Ovary (tissue), 7 donors: ENCODE measurements at regions not wholly inside any gene's neighbourhood (a gene's known extent, or its start where the extent isn't known, plus 50 kb on each side); places are given as distances from the start of the nearest gene placed in this dataset.

Experiments used
- DNase-seq, 5 donors: peaks; one replicate each; pipeline ENCODE4 v3.0.0-alpha.2; 2019 to 2020
- H3K27ac ChIP-seq, 2 donors: fragments of 200-600 bp; one replicate each; pipeline versions ENCODE4 v1.5.1 to v1.8.0; 2019 to 2022
- H3K27me3 ChIP-seq: fragments of 200-600 bp; one replicate; pipeline ENCODE4 v1.8.0; 2022
- H3K36me3 ChIP-seq: fragments of 200-600 bp; sonication (generic); one replicate; pipeline ENCODE4 v1.5.1; 2019
- H3K4me1 ChIP-seq: one replicate; pipeline ENCODE4 v1.8.1; 2013; ENCODE audit warnings: mild to moderate bottlenecking, moderate library complexity; ENCODE audit not compliant: insufficient read depth
- H3K4me3 ChIP-seq: fragments of 200-600 bp; sonication (generic); one replicate; pipeline ENCODE4 v1.5.1; 2017
- H3K9me3 ChIP-seq, 2 donors: fragments of 200-600 bp in 1 of 2; sonication (generic) in 1 of 2; one replicate each; pipeline versions ENCODE4 v1.5.1 to v1.8.1; 2013 to 2019; ENCODE audit warnings: mild to moderate bottlenecking in 1 of 2, moderate library complexity in 1 of 2
- EP300 ChIP-seq: sonication (generic); formaldehyde crosslinking; IDR thresholded peaks from one replicate; pipeline ENCODE4 v1.6.1; 2017; ENCODE audit warnings: antibody characterized with exemption
- POLR2A ChIP-seq: fragments of 450-650 bp; IDR thresholded peaks from one replicate; pipeline ENCODE4 v1.6.1; 2017; ENCODE audit warnings: antibody characterized with exemption, mild to moderate bottlenecking, moderate library complexity
- WGBS, 3 donors: extraction: QIAGEN DNeasy Blood & Tissue Kit in 1 of 3; methylation state at CpG; one replicate each; pipeline versions ENCODE4 v1.1.5 to v1.1.7; 2013 to 2017; 5-methylcytosine and 5-hydroxymethylcytosine counted together
- intact Hi-C, 4 donors: fragments of 100-400 bp; cut with DNase I; formaldehyde crosslinking; loops; one replicate each; pipeline versions ENCODE4 v1.11.0 to v1.15.1; 2022 to 2023
- TF ChIP-seq, protein P1 (sequence below), 3 donors: fragments of 450-650 bp in 2 of 3; fragments of 200-600 bp in 1 of 3; IDR thresholded peaks; one replicate each; pipeline versions ENCODE4 v1.5.1 to v1.8.0; 2016 to 2022; ENCODE audit warnings: antibody characterized with exemption in 3 of 3, mild to moderate bottlenecking in 1 of 3
- donor health status: DM: no; HTN: no; CAD: no; lungs with moderate emphysema.
- donor health status: DM: no; HTN: no; CAD: no.
- donor health status: Bipolar disorder and iron deficiency.
- donor health status: DM: no; HTN: no; CAD: no.
- donor health status: DM: yes; HTN: yes; CAD: no.

DNA sequence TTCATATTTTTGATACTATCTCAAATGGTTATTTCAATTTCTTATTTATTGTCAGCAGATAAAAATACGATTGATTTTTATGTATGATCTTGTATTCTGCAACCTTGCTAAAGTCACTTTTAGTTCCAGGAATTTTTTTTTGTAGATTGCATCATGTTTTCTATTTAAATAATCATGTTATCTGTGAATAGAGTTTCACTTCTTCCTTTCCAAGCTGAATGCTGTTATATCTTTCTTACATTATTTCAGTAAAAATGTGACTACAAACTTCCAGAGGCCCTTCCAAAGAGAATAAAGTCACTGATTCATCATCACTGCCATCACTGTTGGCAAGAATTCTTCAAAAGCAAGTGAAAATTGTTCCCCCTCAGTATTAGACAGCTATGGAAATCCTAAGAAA lies 104.7 kb upstream of the RAP1B start:
- H3K4me1 ChIP-seq: no peaks in the 10 kb centered on the region
- no peak for TF ChIP-seq POLR2A
- TF ChIP-seq EP300: no peak
- TF ChIP-seq, protein P1, sequence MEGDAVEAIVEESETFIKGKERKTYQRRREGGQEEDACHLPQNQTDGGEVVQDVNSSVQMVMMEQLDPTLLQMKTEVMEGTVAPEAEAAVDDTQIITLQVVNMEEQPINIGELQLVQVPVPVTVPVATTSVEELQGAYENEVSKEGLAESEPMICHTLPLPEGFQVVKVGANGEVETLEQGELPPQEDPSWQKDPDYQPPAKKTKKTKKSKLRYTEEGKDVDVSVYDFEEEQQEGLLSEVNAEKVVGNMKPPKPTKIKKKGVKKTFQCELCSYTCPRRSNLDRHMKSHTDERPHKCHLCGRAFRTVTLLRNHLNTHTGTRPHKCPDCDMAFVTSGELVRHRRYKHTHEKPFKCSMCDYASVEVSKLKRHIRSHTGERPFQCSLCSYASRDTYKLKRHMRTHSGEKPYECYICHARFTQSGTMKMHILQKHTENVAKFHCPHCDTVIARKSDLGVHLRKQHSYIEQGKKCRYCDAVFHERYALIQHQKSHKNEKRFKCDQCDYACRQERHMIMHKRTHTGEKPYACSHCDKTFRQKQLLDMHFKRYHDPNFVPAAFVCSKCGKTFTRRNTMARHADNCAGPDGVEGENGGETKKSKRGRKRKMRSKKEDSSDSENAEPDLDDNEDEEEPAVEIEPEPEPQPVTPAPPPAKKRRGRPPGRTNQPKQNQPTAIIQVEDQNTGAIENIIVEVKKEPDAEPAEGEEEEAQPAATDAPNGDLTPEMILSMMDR (IDR thresholded peaks at IDR 0.05): no peak
- no peaks in the 10 kb centered on the region for H3K27me3 ChIP-seq
- H3K36me3 ChIP-seq: no peaks in the 10 kb centered on the region
- no peaks in the 10 kb centered on the region for H3K9me3 ChIP-seq
- intact Hi-C loops: no loop called here
- H3K4me3 ChIP-seq: no peak overlapping the region
- no peak for DNase-seq
- WGBS, 3 donors: 81 to 83% (median 82%) methylated on average over 1 of the region's 1 CpG
- H3K27ac ChIP-seq: no peak overlapping the region

GRCh38 chr12:68506619-68507018 lies 104.1 kb upstream of the RAP1B start:
- Histone ChIP-seq H3K9me3 (no peaks in the 10 kb centered on the region), H3K4me3 (no peak overlapping the region), H3K4me1 (no peaks in the 10 kb centered on the region), H3K27me3 (no peaks in the 10 kb centered on the region), H3K27ac (no peak overlapping the region), H3K36me3 (no peaks in the 10 kb centered on the region)
- no peak for DNase-seq
- WGBS, 3 donors: 87 to 93% (median 89%) methylated on average over 4 of the region's 4 CpGs
- intact Hi-C loops: no loop called here
- TF ChIP-seq, protein P1 (IDR thresholded peaks at IDR 0.05): no peak
- TF ChIP-seq EP300 (no peak), POLR2A (no peak)

DNA sequence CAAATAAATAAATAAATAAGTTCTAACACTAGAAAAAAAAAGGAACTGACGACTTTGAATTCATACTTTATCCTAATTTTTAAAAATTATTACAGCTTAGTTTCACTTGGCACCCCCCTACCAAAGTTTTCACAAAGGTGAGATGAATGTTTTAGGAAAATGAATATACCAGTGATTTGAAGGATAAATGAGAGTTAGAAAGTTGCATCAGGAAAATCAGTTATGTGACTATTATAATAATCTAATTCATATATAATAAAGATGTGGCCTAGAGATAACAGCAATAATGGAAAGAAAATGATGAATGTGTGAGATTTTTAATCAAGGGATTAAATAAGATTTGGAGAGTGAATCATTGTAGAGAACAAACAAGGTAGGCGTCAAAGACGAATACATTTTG lies 103.0 kb upstream of the RAP1B start:
- H3K36me3 ChIP-seq: no peaks in the 10 kb centered on the region
- no peaks in the 10 kb centered on the region for H3K9me3 ChIP-seq
- no peaks in the 10 kb centered on the region for H3K4me1 ChIP-seq
- 93 to 97% (median 94%) methylated on average over 3 of the region's 3 CpGs for WGBS, 3 donors
- H3K4me3 ChIP-seq: no peak overlapping the region
- no peak for DNase-seq
- intact Hi-C loops: no loop called here
- TF ChIP-seq EP300 (no peak), POLR2A (no peak)
- TF ChIP-seq, protein P1 (IDR thresholded peaks at IDR 0.05): no peak
- no peaks in the 10 kb centered on the region for H3K27me3 ChIP-seq
- no peak overlapping the region for H3K27ac ChIP-seq

- Histone ChIP-seq H3K27me3 (no peaks in the 10 kb centered on the region), H3K36me3 (no peaks in the 10 kb centered on the region), H3K27ac (no peak overlapping the region), H3K4me3 (no peak overlapping the region), H3K9me3 (no peaks in the 10 kb centered on the region), H3K4me1 (no peaks in the 10 kb centered on the region)
- no peak for DNase-seq
- intact Hi-C loops: no loop called here
- TF ChIP-seq POLR2A (no peak), EP300 (no peak)
- TF ChIP-seq, protein P1 (IDR thresholded peaks at IDR 0.05): no peak
- WGBS, 3 donors: 87 to 98% (median 89%) methylated on average over 2 of the region's 2 CpGs
Observed at GRCh38 chr12:68508576-68508975, 102.1 kb upstream of the RAP1B start.

GRCh38 chr12:68509242-68509641 lies 101.5 kb upstream of the RAP1B start:
- no peak for DNase-seq
- no peak for TF ChIP-seq POLR2A
- TF ChIP-seq EP300: no peak
- TF ChIP-seq, protein P1 (IDR thresholded peaks at IDR 0.05): no peak

More at GRCh38 chr12:68509242-68509641, 101.5 kb upstream of the RAP1B start:
- Histone ChIP-seq H3K27ac (no peak overlapping the region), H3K9me3 (no peaks in the 10 kb centered on the region), H3K4me1 (no peaks in the 10 kb centered on the region), H3K4me3 (no peak overlapping the region), H3K27me3 (no peaks in the 10 kb centered on the region), H3K36me3 (no peaks in the 10 kb centered on the region)
- intact Hi-C loops: no loop called here
- 82 to 93% (median 85%) methylated on average over 4 of the region's 4 CpGs for WGBS, 3 donors
